22Rv1 (cell line): ENCODE measurements at regions not wholly inside any gene's neighbourhood (a gene's known extent, or its start where the extent isn't known, plus 50 kb on each side); places are given as distances from the start of the nearest gene placed in this dataset.

ENCODE experiments used
- CTCF ChIP-seq: fragments of 450-650 bp; IDR thresholded peaks from 2 replicates; pipeline ENCODE4 v1.5.1; 2017; ENCODE audit warnings: mild to moderate bottlenecking
- ZFX ChIP-seq: fragments of 450-650 bp; IDR thresholded peaks from 2 replicates; pipeline ENCODE4 v1.6.1; 2017; ENCODE audit warnings: antibody characterized with exemption, borderline replicate concordance

- TF ChIP-seq CTCF (no peak), ZFX (no peak)
Measured at GRCh38 chr7:40986351-40986873, 716.5 kb downstream of the INHBA start.
